Right cardiac atrium (tissue), 5 donors: ENCODE measurements at regions not wholly inside any gene's neighbourhood (a gene's known extent, or its start where the extent isn't known, plus 50 kb on each side); places are given as distances from the start of the nearest gene placed in this dataset.
"Not testable (repeated sequence)": the region's sequence is repeated elsewhere in the genome, so short reads cannot be mapped to it uniquely, and the experiment has no call there.

Experiments used
- ATAC-seq, 2 donors: fragments of 200-7000 bp; cut with Tn5 transposase; one replicate each; pipeline versions ENCODE4 v1.8.0 to v1.9.1; 2020; ENCODE audit warnings: moderate library complexity in 2 of 2, mild to moderate bottlenecking in 1 of 2
- DNase-seq, 3 donors: peaks; one replicate each; pipeline ENCODE4 v3.0.0-alpha.2; 2020
- H3K27ac ChIP-seq: one replicate; pipeline ENCODE4 v1.5.1; 2013; ENCODE audit warnings: mild to moderate bottlenecking, low read length, control low read depth, moderate library complexity
- H3K27me3 ChIP-seq: one replicate; pipeline ENCODE4 v1.6.1; 2013; ENCODE audit not compliant: control insufficient read depth, insufficient read depth
- H3K4me1 ChIP-seq: one replicate; pipeline ENCODE4 v1.6.1; 2013; ENCODE audit warnings: low read length; ENCODE audit not compliant: control insufficient read depth, insufficient read depth
- H3K4me3 ChIP-seq: one replicate; pipeline ENCODE4 v1.5.1; 2013; ENCODE audit warnings: low read length, control low read depth
- H3K9me3 ChIP-seq: one replicate; pipeline ENCODE4 v1.6.1; 2013; ENCODE audit warnings: low read length; ENCODE audit not compliant: control insufficient read depth
- WGBS: extraction: QIAGEN DNeasy Blood & Tissue Kit; methylation state at CpG from one replicate; pipeline ENCODE4 v1.1.7; 2013; 5-methylcytosine and 5-hydroxymethylcytosine counted together
- intact Hi-C, 4 donors: fragments of 100-400 bp; cut with DNase I; formaldehyde crosslinking; loops; one replicate each; pipeline versions ENCODE4 v1.11.0 to v1.14.0; 2022 to 2023
- donor health status: healthy with polysubstance abuse.
- donor health status: DM: no; HTN: yes; CAD: no.
- donor health status: DM: no; HTN: no; CAD: no.
- donor health status: DM: no; HTN: yes; CAD: no; lungs with severe emphysema.
- donor health status: DM: yes; HTN: yes; CAD: no.

DNA sequence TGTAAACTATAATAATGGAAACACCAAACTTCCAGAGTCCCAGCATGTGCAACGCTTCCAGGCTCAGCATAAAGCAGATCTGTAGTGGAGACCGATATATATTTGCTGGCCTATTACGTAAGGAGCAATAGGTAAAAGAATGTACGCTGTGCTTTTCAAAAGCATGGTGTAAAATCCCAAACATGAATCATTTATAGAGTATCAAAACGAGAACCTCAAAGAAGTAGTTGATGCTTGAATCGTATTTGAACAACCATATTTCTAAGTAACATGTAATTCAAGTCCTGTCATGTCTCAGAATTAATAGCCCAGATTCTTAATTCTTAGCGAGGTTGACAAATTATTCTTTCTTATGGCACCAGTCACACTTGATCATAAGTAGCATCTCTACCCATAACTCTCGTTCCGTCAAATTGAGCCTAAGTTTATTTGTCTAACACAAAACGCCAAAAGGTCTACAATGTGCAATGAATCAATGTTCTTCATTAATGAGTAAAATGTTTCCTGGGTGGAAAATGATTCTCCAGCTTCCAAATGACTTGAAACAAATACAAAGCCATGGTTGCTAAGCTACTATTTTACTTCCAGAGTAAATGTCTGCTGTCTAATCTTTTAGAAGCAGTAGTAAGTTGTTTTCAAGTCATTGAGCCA lies 811.5 kb upstream of the FRG1 start:
- no peak overlapping the region for H3K27ac ChIP-seq
- no peaks in the 10 kb centered on the region for H3K9me3 ChIP-seq
- H3K27me3 ChIP-seq, result no peaks in the 10 kb centered on the region
- no peak for DNase-seq
- no peaks in the 10 kb centered on the region for H3K4me1 ChIP-seq
- no peak for ATAC-seq
- no peak overlapping the region for H3K4me3 ChIP-seq
- intact Hi-C loops, result no loop called here
- WGBS, result 75% methylated on average over 10 of the region's 10 CpGs

DNA sequence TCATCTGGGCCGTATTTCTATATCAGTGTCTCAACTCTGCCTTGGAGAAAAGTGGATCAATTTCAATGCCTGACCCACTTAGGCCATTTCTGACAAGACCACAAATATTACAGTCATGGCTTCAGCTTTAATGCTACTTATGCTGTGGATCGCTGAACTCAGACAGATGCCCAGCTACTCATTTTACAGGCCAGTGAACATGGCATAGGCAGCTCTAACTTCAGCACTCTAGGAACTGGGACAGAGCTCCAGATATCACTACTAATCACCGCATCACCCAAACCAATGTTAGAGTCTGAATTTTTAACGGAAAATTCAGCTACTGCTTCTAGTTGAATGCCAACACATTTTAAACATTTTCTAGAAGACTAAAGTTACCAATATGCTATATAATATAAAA lies 809.6 kb upstream of the FRG1 start:
- WGBS, result 86% methylated on average over 4 of the region's 4 CpGs
- H3K27ac ChIP-seq, result no peak overlapping the region

DNA sequence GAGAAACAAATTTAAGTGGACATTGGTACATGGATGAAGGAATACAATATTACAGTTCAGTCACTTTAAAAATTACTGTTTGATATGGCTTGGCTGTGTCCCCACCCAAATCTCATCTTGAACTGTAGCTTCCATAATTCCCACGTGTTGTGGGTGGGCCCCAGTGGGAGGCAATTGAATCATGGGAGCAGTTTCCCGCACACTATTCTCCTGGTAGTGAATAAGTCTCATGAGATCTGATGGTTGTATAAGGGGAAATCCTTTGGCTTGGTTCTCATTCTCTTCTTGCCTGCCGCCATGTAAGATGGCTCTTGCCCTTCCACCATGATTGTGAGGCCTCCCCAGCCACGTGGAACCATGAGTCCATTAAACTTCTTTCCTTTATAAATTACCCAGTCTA lies 804.2 kb upstream of the FRG1 start:
- Histone ChIP-seq H3K27me3 (no peaks in the 10 kb centered on the region), H3K9me3 (no peaks in the 10 kb centered on the region), H3K27ac (no peak overlapping the region), H3K4me3 (no peak overlapping the region), H3K4me1 (no peaks in the 10 kb centered on the region)
- no peak for ATAC-seq
- WGBS, result 68% methylated on average over 4 of the region's 4 CpGs
- DNase-seq, result no peak
- intact Hi-C loops, result no loop called here

More for the DNA sequence above, 809.6 kb upstream of the FRG1 start:
- Histone ChIP-seq H3K27me3 (no peaks in the 10 kb centered on the region), H3K4me1 (no peaks in the 10 kb centered on the region), H3K9me3 (no peaks in the 10 kb centered on the region), H3K4me3 (no peak overlapping the region)
- intact Hi-C loops, result no loop called here
- no peak for DNase-seq
- ATAC-seq, result no peak

DNA sequence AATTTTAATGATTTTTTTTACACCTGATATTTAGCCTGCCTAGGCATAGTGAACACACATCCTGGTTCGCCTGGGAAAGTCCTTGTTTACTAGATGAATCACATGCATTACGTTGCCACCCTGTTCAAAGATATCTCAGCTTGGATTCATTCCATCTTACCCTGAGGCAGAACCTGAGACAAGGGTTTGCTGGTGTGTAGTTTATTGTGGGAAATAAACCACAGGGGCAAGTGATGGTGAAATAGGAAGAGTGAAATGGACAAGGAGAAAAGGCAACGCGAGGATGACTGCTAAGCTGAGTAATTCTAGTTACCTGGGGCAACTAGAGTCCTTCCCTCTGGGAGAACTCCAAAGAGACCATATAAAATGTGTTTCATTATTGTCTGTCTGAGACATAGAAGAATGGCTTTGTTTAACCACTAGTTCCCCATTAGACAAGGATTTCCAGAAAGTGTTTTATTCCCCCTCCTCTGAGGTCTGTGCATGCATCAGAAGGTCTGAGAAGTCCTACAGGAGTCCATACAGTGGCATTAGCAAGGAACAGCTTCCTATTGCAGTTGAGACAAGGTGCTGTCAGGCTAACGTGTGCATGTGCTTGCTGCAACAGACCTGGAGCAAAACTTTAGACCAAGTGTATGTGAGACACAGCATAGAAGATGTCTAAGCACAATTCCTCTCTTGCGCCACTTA lies 797.3 kb upstream of the FRG1 start:
- ATAC-seq, result no peak

DNA sequence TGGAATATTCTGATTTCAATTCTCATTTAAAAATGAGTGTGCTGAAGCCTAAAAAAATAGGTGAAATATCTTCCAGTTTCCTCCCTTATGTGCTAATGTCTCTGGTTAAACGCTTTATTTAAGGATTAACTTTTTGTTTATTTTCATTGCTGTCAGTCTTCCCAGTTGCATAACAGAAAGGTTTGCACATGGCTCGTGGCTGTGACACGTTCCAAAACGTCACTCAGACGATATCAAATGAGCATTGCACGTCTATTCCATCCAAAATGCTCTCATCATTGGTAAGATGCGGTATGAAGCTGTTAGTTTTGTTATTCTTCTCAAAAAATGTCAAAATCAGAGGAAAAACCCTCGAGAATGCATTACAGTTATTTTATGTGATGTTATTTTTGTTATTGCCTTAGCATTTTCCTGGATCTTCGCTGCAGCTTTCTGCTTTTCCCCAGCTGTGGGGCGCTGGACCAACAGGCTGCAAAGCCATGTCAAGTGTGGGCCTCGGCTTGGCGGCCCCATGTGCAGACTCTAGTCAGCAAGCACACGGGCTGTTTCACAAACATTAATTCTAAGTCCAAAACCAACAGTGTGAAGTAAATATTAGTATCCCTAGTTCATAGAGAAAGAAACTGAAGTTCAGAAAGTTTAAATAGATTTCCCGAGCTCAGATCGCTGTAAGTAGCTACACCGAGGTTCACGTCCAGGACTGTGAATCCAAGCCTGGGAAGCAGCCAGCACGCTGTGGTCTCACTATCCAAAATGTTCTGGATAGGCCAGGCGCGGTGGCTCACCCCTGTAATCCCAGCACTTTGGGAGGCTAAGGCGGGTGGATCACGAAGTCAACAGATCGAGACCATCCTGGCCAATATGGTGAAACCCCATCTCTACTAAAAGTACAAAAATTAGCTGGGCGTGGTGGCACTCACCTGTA lies 793.4 kb upstream of the FRG1 start:
- H3K4me1 ChIP-seq, result no peaks in the 10 kb centered on the region
- DNase-seq, result no peak
- H3K27ac ChIP-seq, result no peak overlapping the region
- no peaks in the 10 kb centered on the region for H3K9me3 ChIP-seq
- no peak overlapping the region for H3K4me3 ChIP-seq
- WGBS, result 75% methylated on average over 24 of the region's 24 CpGs
- no peak for ATAC-seq
- H3K27me3 ChIP-seq, result no peaks in the 10 kb centered on the region
- intact Hi-C loops, result no loop called here

More for the DNA sequence above, 797.3 kb upstream of the FRG1 start:
- WGBS, result 77% methylated on average over 6 of the region's 6 CpGs
- Histone ChIP-seq H3K27ac (no peak overlapping the region), H3K27me3 (no peaks in the 10 kb centered on the region), H3K9me3 (no peaks in the 10 kb centered on the region), H3K4me3 (no peak overlapping the region), H3K4me1 (no peaks in the 10 kb centered on the region)
- DNase-seq, result no peak
- intact Hi-C loops, result no loop called here

DNA sequence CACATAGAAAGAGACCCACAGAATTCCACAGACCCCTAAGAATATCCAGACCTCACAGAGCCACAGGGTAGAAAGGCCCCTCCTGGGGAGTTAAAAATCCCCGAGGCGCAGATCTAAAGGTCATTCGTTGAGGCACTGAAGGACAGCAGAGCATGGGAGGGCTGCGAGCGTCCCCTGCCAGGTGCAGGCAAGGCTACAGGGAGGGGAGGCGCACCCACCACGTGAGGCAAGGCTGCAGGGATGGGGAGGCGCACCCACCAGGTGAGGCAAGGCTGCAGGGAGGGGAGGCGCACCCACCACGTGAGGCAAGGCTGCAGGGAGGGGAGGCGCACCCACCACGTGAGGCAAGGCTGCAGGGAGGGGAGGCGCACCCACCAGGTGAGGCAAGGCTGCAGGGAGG lies 785.6 kb upstream of the FRG1 start:
- intact Hi-C loops, ATAC-seq, H3K9me3 ChIP-seq, H3K4me1 ChIP-seq, DNase-seq, H3K27ac ChIP-seq, H3K27me3 ChIP-seq, H3K4me3 ChIP-seq: not testable (repeated sequence)
- 88% methylated on average over 13 of the region's 13 CpGs for WGBS

DNA sequence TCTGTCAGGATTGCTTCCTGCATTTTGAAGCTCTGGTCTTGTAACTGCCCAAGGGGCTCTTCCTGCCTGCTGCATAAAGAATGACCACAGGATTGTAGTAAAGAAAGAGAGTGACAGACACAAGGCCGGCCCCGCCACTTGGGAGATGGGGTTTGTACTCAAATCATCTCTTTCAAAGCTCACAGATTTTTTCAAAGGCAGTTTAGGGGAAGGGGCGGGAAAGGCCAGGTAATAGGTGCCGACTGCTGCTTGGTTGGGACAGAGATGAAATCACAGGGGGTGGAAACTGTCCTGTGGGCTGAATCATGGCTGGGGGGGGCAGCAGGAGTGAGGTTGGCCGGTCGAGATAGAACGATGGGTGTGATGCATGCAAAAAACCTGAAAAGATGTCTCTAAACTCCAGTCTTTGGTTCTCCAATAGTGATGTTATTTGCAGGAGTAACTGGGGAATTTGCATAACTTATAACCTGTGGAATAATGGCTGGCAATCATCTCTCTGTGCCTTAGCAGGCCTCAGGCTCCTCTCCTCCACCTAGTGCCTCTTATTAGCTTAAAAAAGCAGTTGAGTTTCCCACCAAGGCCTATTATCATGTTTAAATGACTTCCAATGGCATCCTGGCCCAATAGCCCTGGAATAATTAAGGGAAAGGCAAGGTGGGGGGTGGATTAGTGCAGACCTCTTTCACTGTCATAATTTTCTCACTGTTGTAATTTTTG lies 778.4 kb upstream of the FRG1 start:
- H3K9me3 ChIP-seq, result no peaks in the 10 kb centered on the region
- H3K27me3 ChIP-seq, result no peaks in the 10 kb centered on the region
- WGBS, result 56% methylated on average over 7 of the region's 7 CpGs
- no peak overlapping the region for H3K4me3 ChIP-seq
- H3K4me1 ChIP-seq, result no peaks in the 10 kb centered on the region
- intact Hi-C loops, result no loop called here
- ATAC-seq (no peak), DNase-seq (no peak)
- no peak overlapping the region for H3K27ac ChIP-seq

DNA sequence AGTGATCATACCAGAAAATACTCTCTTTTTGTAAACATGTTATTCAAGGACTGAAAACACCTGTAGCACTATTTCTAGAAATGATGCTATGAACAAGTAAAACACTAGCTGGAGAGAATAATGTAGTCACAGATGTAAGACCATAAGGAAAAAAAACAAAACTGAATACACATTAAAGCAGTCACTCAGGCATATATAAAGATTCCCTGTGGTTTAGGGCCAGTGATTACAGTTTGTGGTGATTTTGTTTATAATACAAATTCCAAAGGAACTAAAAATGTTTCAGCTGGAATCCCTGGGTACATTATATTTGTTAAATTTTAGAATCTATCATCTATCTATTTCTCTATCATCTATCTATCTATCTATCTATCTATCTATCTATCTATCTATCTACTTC lies 777.8 kb upstream of the FRG1 start:
- H3K9me3 ChIP-seq, result no peaks in the 10 kb centered on the region
- H3K4me3 ChIP-seq, result no peak overlapping the region
- ATAC-seq, result no peak
- DNase-seq, result no peak
- H3K27ac ChIP-seq, result no peak overlapping the region
- H3K4me1 ChIP-seq, result no peaks in the 10 kb centered on the region
- intact Hi-C loops, result no loop called here
- H3K27me3 ChIP-seq, result no peaks in the 10 kb centered on the region

DNA sequence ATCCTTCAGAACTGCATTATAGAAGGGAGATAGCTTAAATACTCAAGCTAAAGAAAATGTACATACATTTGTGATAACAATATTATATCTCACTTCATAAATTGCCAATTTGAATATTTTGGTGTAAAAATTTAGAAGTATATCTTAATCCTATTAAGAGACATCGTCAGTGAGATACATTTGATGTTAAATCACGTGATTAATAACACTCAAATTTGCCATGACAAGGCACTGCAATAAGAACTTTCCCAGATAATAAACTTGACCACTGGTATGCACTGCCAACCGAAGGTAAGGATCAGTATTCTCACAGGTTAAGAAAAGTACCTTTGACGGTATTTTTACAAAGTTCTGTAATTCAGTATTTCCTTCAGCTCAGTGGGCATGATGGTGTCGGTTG lies 764.7 kb upstream of the FRG1 start:
- intact Hi-C loops, result no loop called here
- ATAC-seq, result no peak
- Histone ChIP-seq H3K27me3 (no peaks in the 10 kb centered on the region), H3K27ac (no peak overlapping the region), H3K4me1 (no peaks in the 10 kb centered on the region), H3K4me3 (no peak overlapping the region), H3K9me3 (no peaks in the 10 kb centered on the region)
- WGBS, result 73% methylated on average over 5 of the region's 5 CpGs
- no peak for DNase-seq

DNA sequence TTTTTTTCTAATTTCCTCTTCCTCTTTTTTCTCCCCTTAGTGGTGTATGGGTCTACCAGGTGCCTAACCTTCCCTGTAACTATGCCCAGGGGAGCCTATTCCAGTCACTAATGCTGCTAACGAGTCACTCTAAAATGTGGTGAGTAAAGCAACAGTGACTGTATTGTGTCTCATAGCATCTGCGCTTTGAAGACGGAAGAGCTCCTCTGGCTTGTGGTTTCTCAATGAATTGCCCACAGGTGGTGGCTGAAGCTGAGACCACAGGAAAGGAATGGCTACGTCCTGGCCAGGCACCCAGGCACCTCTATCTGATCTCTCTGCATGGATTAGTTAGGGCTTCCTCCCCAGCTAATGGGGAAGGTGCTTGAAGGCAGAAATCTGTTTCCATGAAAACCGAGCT lies 763.5 kb upstream of the FRG1 start:
- intact Hi-C loops, result no loop called here
- Histone ChIP-seq H3K27me3 (no peaks in the 10 kb centered on the region), H3K4me3 (no peak overlapping the region), H3K4me1 (no peaks in the 10 kb centered on the region), H3K9me3 (no peaks in the 10 kb centered on the region), H3K27ac (no peak overlapping the region)
- WGBS, result 78% methylated on average over 5 of the region's 5 CpGs
- no peak for ATAC-seq
- DNase-seq, result no peak
